PFSK-1 (cell line): ENCODE measurements at regions not wholly inside any gene's neighbourhood (a gene's known extent, or its start where the extent isn't known, plus 50 kb on each side); places are given as distances from the start of the nearest gene placed in this dataset.

ENCODE experiments used
- FOXP2 ChIP-seq: optimal IDR thresholded peaks from 2 replicates; pipeline ENCODE3; 2011; ENCODE audit warnings: borderline replicate concordance, control low read depth, inconsistent platforms; ENCODE audit not compliant: insufficient read depth; ENCODE audit errors: extremely low read length, extremely low read depth
- POLR2AphosphoS5 ChIP-seq: IDR thresholded peaks from 2 replicates; pipeline ENCODE4 v1.6.1; 2012; ENCODE audit warnings: low read depth, mild to moderate bottlenecking, control low read depth, low read length, moderate library complexity
- SIN3A ChIP-seq: IDR thresholded peaks from 2 replicates; pipeline ENCODE4 v1.6.1; 2012; ENCODE audit warnings: mild to moderate bottlenecking, low read length, moderate library complexity, borderline replicate concordance; ENCODE audit not compliant: insufficient read depth
- TAF1 ChIP-seq: IDR thresholded peaks from 2 replicates; pipeline ENCODE4 v1.6.1; 2012; ENCODE audit warnings: low read length, control low read depth, borderline replicate concordance; ENCODE audit not compliant: insufficient read depth
- TF ChIP-seq, protein P1 (sequence below), 2 experiments: IDR thresholded peaks; 2 replicates each; pipeline versions ENCODE4 v1.6.1 to v1.8.0; 2011 to 2012; ENCODE audit warnings: low read depth in 2 of 2, low read length in 2 of 2, control low read depth in 1 of 2, inconsistent platforms in 1 of 2, mild to moderate bottlenecking in 1 of 2, moderate library complexity in 1 of 2; ENCODE audit not compliant: insufficient read depth in 1 of 2

DNA sequence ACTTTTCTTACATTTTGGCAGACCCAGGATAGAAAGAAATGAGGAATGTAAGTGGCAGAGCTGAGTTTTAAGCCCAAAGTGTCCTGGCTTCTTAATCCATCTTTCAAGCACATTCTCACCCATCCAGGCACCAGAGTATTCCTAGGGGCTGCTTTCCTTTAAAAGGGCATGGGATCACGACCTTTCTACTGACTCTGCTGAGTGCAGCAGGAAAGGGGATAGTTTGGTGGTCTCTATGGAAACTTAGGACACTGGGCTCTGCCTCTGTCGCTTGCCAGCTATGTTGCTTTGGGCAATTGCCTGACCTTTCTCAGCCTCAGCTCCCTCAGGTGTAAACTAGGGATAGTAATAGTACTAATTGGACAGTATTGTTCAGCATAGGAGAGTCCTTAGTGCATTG is 458.4 kb downstream of the PDCD6IP start:
- TF ChIP-seq SIN3A: no peak
- TF ChIP-seq, protein P1, sequence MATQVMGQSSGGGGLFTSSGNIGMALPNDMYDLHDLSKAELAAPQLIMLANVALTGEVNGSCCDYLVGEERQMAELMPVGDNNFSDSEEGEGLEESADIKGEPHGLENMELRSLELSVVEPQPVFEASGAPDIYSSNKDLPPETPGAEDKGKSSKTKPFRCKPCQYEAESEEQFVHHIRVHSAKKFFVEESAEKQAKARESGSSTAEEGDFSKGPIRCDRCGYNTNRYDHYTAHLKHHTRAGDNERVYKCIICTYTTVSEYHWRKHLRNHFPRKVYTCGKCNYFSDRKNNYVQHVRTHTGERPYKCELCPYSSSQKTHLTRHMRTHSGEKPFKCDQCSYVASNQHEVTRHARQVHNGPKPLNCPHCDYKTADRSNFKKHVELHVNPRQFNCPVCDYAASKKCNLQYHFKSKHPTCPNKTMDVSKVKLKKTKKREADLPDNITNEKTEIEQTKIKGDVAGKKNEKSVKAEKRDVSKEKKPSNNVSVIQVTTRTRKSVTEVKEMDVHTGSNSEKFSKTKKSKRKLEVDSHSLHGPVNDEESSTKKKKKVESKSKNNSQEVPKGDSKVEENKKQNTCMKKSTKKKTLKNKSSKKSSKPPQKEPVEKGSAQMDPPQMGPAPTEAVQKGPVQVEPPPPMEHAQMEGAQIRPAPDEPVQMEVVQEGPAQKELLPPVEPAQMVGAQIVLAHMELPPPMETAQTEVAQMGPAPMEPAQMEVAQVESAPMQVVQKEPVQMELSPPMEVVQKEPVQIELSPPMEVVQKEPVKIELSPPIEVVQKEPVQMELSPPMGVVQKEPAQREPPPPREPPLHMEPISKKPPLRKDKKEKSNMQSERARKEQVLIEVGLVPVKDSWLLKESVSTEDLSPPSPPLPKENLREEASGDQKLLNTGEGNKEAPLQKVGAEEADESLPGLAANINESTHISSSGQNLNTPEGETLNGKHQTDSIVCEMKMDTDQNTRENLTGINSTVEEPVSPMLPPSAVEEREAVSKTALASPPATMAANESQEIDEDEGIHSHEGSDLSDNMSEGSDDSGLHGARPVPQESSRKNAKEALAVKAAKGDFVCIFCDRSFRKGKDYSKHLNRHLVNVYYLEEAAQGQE (IDR thresholded peaks at IDR 0.05; ENCODE audit: insufficient read depth in 1 of 2, low read depth in 2 of 2, low read length in 2 of 2): no peak
- TF ChIP-seq FOXP2: no peak
- no peak for TF ChIP-seq POLR2AphosphoS5
- no peak for TF ChIP-seq TAF1
